Amniotic epithelial cell (primary cell): ENCODE measurements at regions not wholly inside any gene's neighbourhood (a gene's known extent, or its start where the extent isn't known, plus 50 kb on each side); places are given as distances from the start of the nearest gene placed in this dataset.
"Not testable (repeated sequence)": the region's sequence is repeated elsewhere in the genome, so short reads cannot be mapped to it uniquely, and the experiment has no call there.

Source experiments
- DNase-seq: peaks from one replicate; pipeline ENCODE4 v3.0.0-alpha.2; 2010; ENCODE audit warnings: low read depth

- no peak for DNase-seq
Observed at GRCh38 chr3:51588724-51589123, 50.2 kb downstream of the RAD54L2 start.

GRCh38 chr3:51591231-51591630 lies 52.7 kb downstream of the RAD54L2 start:
- DNase-seq, result peak; percentile 78

- DNase-seq, result no peak
Observed at GRCh38 chr3:51593697-51594096, 55.2 kb downstream of the RAD54L2 start.

GRCh38 chr3:51599638-51600037 lies 61.1 kb downstream of the RAD54L2 start:
- DNase-seq, result not testable (repeated sequence)

GRCh38 chr3:51604212-51604611 lies 65.7 kb downstream of the RAD54L2 start:
- DNase-seq, result no peak

- no peak for DNase-seq
Observed at GRCh38 chr3:51605938-51606337, 65.1 kb upstream of the TEX264 start.

GRCh38 chr3:51606871-51607270 lies 64.2 kb upstream of the TEX264 start:
- not testable (repeated sequence) for DNase-seq

- DNase-seq, result not testable (repeated sequence)
Observed at GRCh38 chr3:51607591-51608325, 63.3 kb upstream of the TEX264 start.

GRCh38 chr3:51610708-51611107 lies 60.3 kb upstream of the TEX264 start:
- DNase-seq, result no peak

- DNase-seq, result no peak
Observed at GRCh38 chr3:51617597-51617996, 53.5 kb upstream of the TEX264 start.

GRCh38 chr3:51618038-51618437 lies 53.0 kb upstream of the TEX264 start:
- peak; percentile 17 for DNase-seq

- DNase-seq, result no peak
Observed at GRCh38 chr3:51618496-51618895, 52.6 kb upstream of the TEX264 start.

GRCh38 chr3:51619983-51620382 lies 51.1 kb upstream of the TEX264 start:
- DNase-seq, result no peak

GRCh38 chr3:51620543-51620942 lies 50.5 kb upstream of the TEX264 start:
- DNase-seq, result peak; percentile 87

GRCh38 chr3:51621091-51621892 lies 49.8 kb upstream of the TEX264 start:
- peak; percentile 79 for DNase-seq
